ENCODE measurements at regions not wholly inside any gene's neighbourhood (a gene's known extent, or its start where the extent isn't known, plus 50 kb on each side); places are given as distances from the start of the nearest gene placed in this dataset.
"Not testable (repeated sequence)": the region's sequence is repeated elsewhere in the genome, so short reads cannot be mapped to it uniquely, and the experiment has no call there.

GRCh38 chr15:44817797-44818196 lies 81.5 kb downstream of the TRIM69 start:
- 60 to 75% (median 70%) methylated on average over 5 to 7 of the region's 9 CpGs for WGBS, 3 donors
- not testable (repeated sequence) for FAIRE-seq

GRCh38 chr15:44819331-44819987 lies 83.1 kb downstream of the TRIM69 start:
- H3K36me3 ChIP-seq (ENCODE audit: control insufficient read depth in 3 of 3, insufficient read depth in 2 of 3, low read depth in 1 of 3, low read length in 3 of 3); H3K27me3 ChIP-seq (ENCODE audit: control insufficient read depth in 3 of 3, insufficient read depth in 3 of 3, low read length in 3 of 3); FAIRE-seq; DNase-seq; H3K4me3 ChIP-seq (ENCODE audit: low read depth in 1 of 3, low read length in 3 of 3); H3K9me3 ChIP-seq (ENCODE audit: control insufficient read depth in 2 of 2, insufficient read depth in 1 of 2, low read depth in 1 of 2, low read length in 1 of 2); H3K4me1 ChIP-seq (ENCODE audit: control insufficient read depth in 3 of 3, insufficient read depth in 2 of 3, low read depth in 1 of 3, low read length in 2 of 3); H3K27ac ChIP-seq (ENCODE audit: low read depth in 1 of 3, low read length in 2 of 3): not testable (repeated sequence)
- WGBS, 3 donors = 52 to 64% (median 54%) methylated on average over 8 of the region's 9 CpGs

More at GRCh38 chr15:44817797-44818196, 81.5 kb downstream of the TRIM69 start:
- H3K9me3 ChIP-seq (ENCODE audit: control insufficient read depth in 2 of 2, insufficient read depth in 1 of 2, low read depth in 1 of 2, low read length in 1 of 2); H3K36me3 ChIP-seq (ENCODE audit: control insufficient read depth in 3 of 3, insufficient read depth in 2 of 3, low read depth in 1 of 3, low read length in 3 of 3); H3K27me3 ChIP-seq (ENCODE audit: control insufficient read depth in 3 of 3, insufficient read depth in 3 of 3, low read length in 3 of 3); H3K4me3 ChIP-seq (ENCODE audit: low read depth in 1 of 3, low read length in 3 of 3); DNase-seq; H3K4me1 ChIP-seq (ENCODE audit: control insufficient read depth in 3 of 3, insufficient read depth in 2 of 3, low read depth in 1 of 3, low read length in 2 of 3); H3K27ac ChIP-seq (ENCODE audit: low read depth in 1 of 3, low read length in 2 of 3): not testable (repeated sequence)

- not testable (repeated sequence) for H3K4me3 ChIP-seq (ENCODE audit: low read depth in 1 of 3, low read length in 3 of 3); H3K4me1 ChIP-seq (ENCODE audit: control insufficient read depth in 3 of 3, insufficient read depth in 2 of 3, low read depth in 1 of 3, low read length in 2 of 3); H3K27me3 ChIP-seq (ENCODE audit: control insufficient read depth in 3 of 3, insufficient read depth in 3 of 3, low read length in 3 of 3); H3K9me3 ChIP-seq (ENCODE audit: control insufficient read depth in 2 of 2, insufficient read depth in 1 of 2, low read depth in 1 of 2, low read length in 1 of 2); H3K36me3 ChIP-seq (ENCODE audit: control insufficient read depth in 3 of 3, insufficient read depth in 2 of 3, low read depth in 1 of 3, low read length in 3 of 3); FAIRE-seq
- WGBS, 3 donors = 64 to 84% (median 79%) methylated on average over 4 to 5 of the region's 5 CpGs
- peak in 1 of 2 donors; percentile 15 for DNase-seq
- H3K27ac ChIP-seq (ENCODE audit: low read depth in 1 of 3, low read length in 2 of 3) = peak overlapping the region in 1 of 3 donors; percentile 53
These were observed 84.2 kb downstream of the TRIM69 start for GRCh38 chr15:44820535-44820934.

GRCh38 chr15:44820967-44821366 lies 84.6 kb downstream of the TRIM69 start:
- H3K27ac ChIP-seq (ENCODE audit: low read depth in 1 of 3, low read length in 2 of 3); H3K27me3 ChIP-seq (ENCODE audit: control insufficient read depth in 3 of 3, insufficient read depth in 3 of 3, low read length in 3 of 3); H3K4me1 ChIP-seq (ENCODE audit: control insufficient read depth in 3 of 3, insufficient read depth in 2 of 3, low read depth in 1 of 3, low read length in 2 of 3); FAIRE-seq; H3K9me3 ChIP-seq (ENCODE audit: control insufficient read depth in 2 of 2, insufficient read depth in 1 of 2, low read depth in 1 of 2, low read length in 1 of 2); H3K36me3 ChIP-seq (ENCODE audit: control insufficient read depth in 3 of 3, insufficient read depth in 2 of 3, low read depth in 1 of 3, low read length in 3 of 3); H3K4me3 ChIP-seq (ENCODE audit: low read depth in 1 of 3, low read length in 3 of 3); DNase-seq: not testable (repeated sequence)
- 47 to 67% (median 51%) methylated on average over 5 of the region's 5 CpGs for WGBS, 3 donors

GRCh38 chr15:44824277-44825145 lies 88.2 kb downstream of the TRIM69 start:
- not testable (repeated sequence) for H3K27ac ChIP-seq (ENCODE audit: low read depth in 1 of 3, low read length in 2 of 3); H3K36me3 ChIP-seq (ENCODE audit: control insufficient read depth in 3 of 3, insufficient read depth in 2 of 3, low read depth in 1 of 3, low read length in 3 of 3); DNase-seq; FAIRE-seq; H3K4me3 ChIP-seq (ENCODE audit: low read depth in 1 of 3, low read length in 3 of 3); H3K9me3 ChIP-seq (ENCODE audit: control insufficient read depth in 2 of 2, insufficient read depth in 1 of 2, low read depth in 1 of 2, low read length in 1 of 2); H3K4me1 ChIP-seq (ENCODE audit: control insufficient read depth in 3 of 3, insufficient read depth in 2 of 3, low read depth in 1 of 3, low read length in 2 of 3); H3K27me3 ChIP-seq (ENCODE audit: control insufficient read depth in 3 of 3, insufficient read depth in 3 of 3, low read length in 3 of 3)
- 57% methylated on average over 1 of the region's 9 CpGs; no CpG with 5 or more reads in 2 of the 3 donors for WGBS, 3 donors

- not testable (repeated sequence) for H3K27me3 ChIP-seq (ENCODE audit: control insufficient read depth in 3 of 3, insufficient read depth in 3 of 3, low read length in 3 of 3); H3K27ac ChIP-seq (ENCODE audit: low read depth in 1 of 3, low read length in 2 of 3); FAIRE-seq; H3K36me3 ChIP-seq (ENCODE audit: control insufficient read depth in 3 of 3, insufficient read depth in 2 of 3, low read depth in 1 of 3, low read length in 3 of 3); H3K9me3 ChIP-seq (ENCODE audit: control insufficient read depth in 2 of 2, insufficient read depth in 1 of 2, low read depth in 1 of 2, low read length in 1 of 2); H3K4me3 ChIP-seq (ENCODE audit: low read depth in 1 of 3, low read length in 3 of 3); H3K4me1 ChIP-seq (ENCODE audit: control insufficient read depth in 3 of 3, insufficient read depth in 2 of 3, low read depth in 1 of 3, low read length in 2 of 3); DNase-seq
- 30 to 43% (median 32%) methylated on average over 1 of the region's 1 CpG for WGBS, 3 donors
These were observed 90.3 kb downstream of the TRIM69 start for GRCh38 chr15:44826583-44826982.

- H3K4me1 ChIP-seq (ENCODE audit: control insufficient read depth in 3 of 3, insufficient read depth in 2 of 3, low read depth in 1 of 3, low read length in 2 of 3); DNase-seq; FAIRE-seq; H3K27ac ChIP-seq (ENCODE audit: low read depth in 1 of 3, low read length in 2 of 3); H3K9me3 ChIP-seq (ENCODE audit: control insufficient read depth in 2 of 2, insufficient read depth in 1 of 2, low read depth in 1 of 2, low read length in 1 of 2); H3K36me3 ChIP-seq (ENCODE audit: control insufficient read depth in 3 of 3, insufficient read depth in 2 of 3, low read depth in 1 of 3, low read length in 3 of 3); H3K4me3 ChIP-seq (ENCODE audit: low read depth in 1 of 3, low read length in 3 of 3); H3K27me3 ChIP-seq (ENCODE audit: control insufficient read depth in 3 of 3, insufficient read depth in 3 of 3, low read length in 3 of 3): not testable (repeated sequence)
- WGBS, 3 donors = 91 to 93% (median 92%) methylated on average over 11 of the region's 14 CpGs
These were observed 92.0 kb downstream of the TRIM69 start for GRCh38 chr15:44828229-44828914.

GRCh38 chr15:44829150-44829549 lies 92.8 kb downstream of the TRIM69 start:
- not testable (repeated sequence) for H3K4me3 ChIP-seq (ENCODE audit: low read depth in 1 of 3, low read length in 3 of 3); H3K4me1 ChIP-seq (ENCODE audit: control insufficient read depth in 3 of 3, insufficient read depth in 2 of 3, low read depth in 1 of 3, low read length in 2 of 3); FAIRE-seq; DNase-seq; H3K27me3 ChIP-seq (ENCODE audit: control insufficient read depth in 3 of 3, insufficient read depth in 3 of 3, low read length in 3 of 3); H3K9me3 ChIP-seq (ENCODE audit: control insufficient read depth in 2 of 2, insufficient read depth in 1 of 2, low read depth in 1 of 2, low read length in 1 of 2); H3K36me3 ChIP-seq (ENCODE audit: control insufficient read depth in 3 of 3, insufficient read depth in 2 of 3, low read depth in 1 of 3, low read length in 3 of 3)
- 93 to 98% (median 94%) methylated on average over 4 of the region's 4 CpGs for WGBS, 3 donors
- peak overlapping the region in 1 of 3 donors; percentile 21 for H3K27ac ChIP-seq (ENCODE audit: low read depth in 1 of 3, low read length in 2 of 3)
